ENCODE measurements at regions not wholly inside any gene's neighbourhood (a gene's known extent, or its start where the extent isn't known, plus 50 kb on each side); places are given as distances from the start of the nearest gene placed in this dataset.

GRCh38 chr9:82518868-82519267, 530.3 kb downstream of the SPATA31D1 start:
- Histone ChIP-seq H3K27ac (no peak overlapping the region), H3K4me1 (no peaks in the 10 kb centered on the region)
- intact Hi-C loops (cut with DNase I; ENCODE audit: low total_unique reads): no loop called here

GRCh38 chr9:82519332-82519731, 530.8 kb downstream of the SPATA31D1 start:
- 77 to 92% methylated on average over 1 of the region's 1 CpG for WGBS, 2 donors
- intact Hi-C loops (cut with DNase I; ENCODE audit: low total_unique reads): no loop called here

More at GRCh38 chr9:82518868-82519267, 530.3 kb downstream of the SPATA31D1 start:
- Histone ChIP-seq H3K4me3 (no peak overlapping the region), H3K36me3 (ENCODE audit: low read depth, missing control alignments) (no peaks in the 10 kb centered on the region), H3K27me3 (no peaks in the 10 kb centered on the region), H3K9me3 (no peaks in the 10 kb centered on the region)
- no peak for DNase-seq
- TF ChIP-seq POLR2A (IDR thresholded peaks at IDR 0.05) (no peak), CTCF (IDR thresholded peaks at IDR 0.05) (no peak)

GRCh38 chr9:82524407-82524806, 535.8 kb downstream of the SPATA31D1 start:
- no peaks in the 10 kb centered on the region for H3K4me1 ChIP-seq
- intact Hi-C loops (cut with DNase I; ENCODE audit: low total_unique reads): no loop called here
- WGBS, 2 donors: 90 to 97% methylated on average over 1 of the region's 1 CpG
- no peaks in the 10 kb centered on the region for H3K9me3 ChIP-seq
- DNase-seq: no peak
- no peak overlapping the region for H3K4me3 ChIP-seq
- H3K27me3 ChIP-seq: no peaks in the 10 kb centered on the region
- no peak overlapping the region for H3K27ac ChIP-seq
- no peaks in the 10 kb centered on the region for H3K36me3 ChIP-seq (ENCODE audit: low read depth, missing control alignments)
- TF ChIP-seq POLR2A (IDR thresholded peaks at IDR 0.05): no peak
- no peak for TF ChIP-seq CTCF (IDR thresholded peaks at IDR 0.05)

More at GRCh38 chr9:82519332-82519731, 530.8 kb downstream of the SPATA31D1 start:
- no peaks in the 10 kb centered on the region for H3K9me3 ChIP-seq
- H3K4me1 ChIP-seq: no peaks in the 10 kb centered on the region
- no peak for DNase-seq
- no peaks in the 10 kb centered on the region for H3K27me3 ChIP-seq
- TF ChIP-seq POLR2A (IDR thresholded peaks at IDR 0.05) (no peak), CTCF (IDR thresholded peaks at IDR 0.05) (no peak)
- no peak overlapping the region for H3K27ac ChIP-seq
- H3K4me3 ChIP-seq: no peak overlapping the region
- no peaks in the 10 kb centered on the region for H3K36me3 ChIP-seq (ENCODE audit: low read depth, missing control alignments)

GRCh38 chr9:82526577-82526976, 536.4 kb downstream of the RASEF start:
- Histone ChIP-seq H3K27me3 (no peaks in the 10 kb centered on the region), H3K27ac (no peak overlapping the region), H3K4me1 (no peaks in the 10 kb centered on the region), H3K9me3 (no peaks in the 10 kb centered on the region), H3K36me3 (ENCODE audit: low read depth, missing control alignments) (no peaks in the 10 kb centered on the region), H3K4me3 (no peak overlapping the region)
- no peak for TF ChIP-seq CTCF (IDR thresholded peaks at IDR 0.05)
- TF ChIP-seq POLR2A (IDR thresholded peaks at IDR 0.05): no peak
- no peak for DNase-seq
- intact Hi-C loops (cut with DNase I; ENCODE audit: low total_unique reads): no loop called here
- 88 to 90% methylated on average over 1 of the region's 1 CpG for WGBS, 2 donors

GRCh38 chr9:82531795-82532194, 531.1 kb downstream of the RASEF start:
- no peak for DNase-seq
- TF ChIP-seq POLR2A (IDR thresholded peaks at IDR 0.05) (no peak), CTCF (IDR thresholded peaks at IDR 0.05) (no peak)
- Histone ChIP-seq H3K27me3 (no peaks in the 10 kb centered on the region), H3K27ac (no peak overlapping the region), H3K9me3 (no peaks in the 10 kb centered on the region), H3K4me1 (no peaks in the 10 kb centered on the region), H3K4me3 (no peak overlapping the region), H3K36me3 (ENCODE audit: low read depth, missing control alignments) (no peaks in the 10 kb centered on the region)
- intact Hi-C loops (cut with DNase I; ENCODE audit: low total_unique reads): no loop called here

Measured in testis (tissue), 2 donors.